22Rv1 (cell line): ENCODE measurements at regions not wholly inside any gene's neighbourhood (a gene's known extent, or its start where the extent isn't known, plus 50 kb on each side); places are given as distances from the start of the nearest gene placed in this dataset.
"Not testable (repeated sequence)": the region's sequence is repeated elsewhere in the genome, so short reads cannot be mapped to it uniquely, and the experiment has no call there.

Experiments
- H3K27ac ChIP-seq: fragments of 450-650 bp; 2 replicates; pipeline ENCODE4 v1.5.1; 2017
- CTCF ChIP-seq: fragments of 450-650 bp; IDR thresholded peaks from 2 replicates; pipeline ENCODE4 v1.5.1; 2017; ENCODE audit warnings: mild to moderate bottlenecking
- ZFX ChIP-seq: fragments of 450-650 bp; IDR thresholded peaks from 2 replicates; pipeline ENCODE4 v1.6.1; 2017; ENCODE audit warnings: antibody characterized with exemption, borderline replicate concordance

- H3K27ac ChIP-seq = no peak overlapping the region
- TF ChIP-seq CTCF = no peak
- no peak for TF ChIP-seq ZFX
Measured at GRCh38 chr20:40954521-40955165, 74.0 kb upstream of the TOP1 start.

- TF ChIP-seq ZFX (no peak), CTCF (no peak)
- no peak overlapping the region for H3K27ac ChIP-seq
Measured at GRCh38 chr20:40955326-40955725, 73.3 kb upstream of the TOP1 start.

- H3K27ac ChIP-seq = not testable (repeated sequence)
Measured at GRCh38 chr20:40955826-40956225, 72.8 kb upstream of the TOP1 start.

- H3K27ac ChIP-seq = no peak overlapping the region
- TF ChIP-seq CTCF (no peak), ZFX (no peak)
Measured at GRCh38 chr20:40956542-40957264, 71.9 kb upstream of the TOP1 start.

GRCh38 chr20:40957265-40957760 lies 71.3 kb upstream of the TOP1 start:
- TF ChIP-seq CTCF (no peak), ZFX (no peak)
- H3K27ac ChIP-seq = no peak overlapping the region

- no peak for TF ChIP-seq ZFX
- no peak for TF ChIP-seq CTCF
- H3K27ac ChIP-seq = 0 out of 2 replicates have a peak overlapping the region, but pooled peaks have one; percentile 7
Measured at GRCh38 chr20:40958598-40958997, 70.0 kb upstream of the TOP1 start.

GRCh38 chr20:40959325-40960092 lies 69.1 kb upstream of the TOP1 start:
- no peak overlapping the region for H3K27ac ChIP-seq
- no peak for TF ChIP-seq ZFX
- TF ChIP-seq CTCF = no peak
